Sigmoid colon (tissue), 4 donors: ENCODE measurements at regions not wholly inside any gene's neighbourhood (a gene's known extent, or its start where the extent isn't known, plus 50 kb on each side); places are given as distances from the start of the nearest gene placed in this dataset.

Experiments
- CTCF ChIP-seq, 4 experiments: fragments of 450-650 bp in 3 of 4; fragments of 200-600 bp in 1 of 4; IDR thresholded peaks; one replicate each; pipeline ENCODE4 v1.5.1; 2016 to 2019; ENCODE audit warnings: antibody characterized with exemption in 4 of 4, mild to moderate bottlenecking in 3 of 4, moderate library complexity in 2 of 4
- EP300 ChIP-seq, 4 donors: sonication (generic); formaldehyde crosslinking; IDR thresholded peaks; one replicate each; pipeline ENCODE4 v1.6.1; 2017; ENCODE audit warnings: antibody characterized with exemption in 4 of 4
- POLR2A ChIP-seq, 2 donors: fragments of 450-650 bp; IDR thresholded peaks; one replicate each; pipeline ENCODE4 v1.6.1; 2016; ENCODE audit warnings: antibody characterized with exemption in 2 of 2, mild to moderate bottlenecking in 2 of 2, moderate library complexity in 2 of 2
- POLR2AphosphoS5 ChIP-seq, 4 donors: sonication (generic); formaldehyde crosslinking; IDR thresholded peaks; one replicate each; pipeline ENCODE4 v1.6.1; 2017; ENCODE audit warnings: antibody characterized with exemption in 4 of 4

GRCh38 chr14:95465358-95465757, 51.1 kb downstream of the SYNE3 start:
- no peak for TF ChIP-seq POLR2A (IDR thresholded peaks at IDR 0.05)
- no peak for TF ChIP-seq CTCF (IDR thresholded peaks at IDR 0.05)
- no peak for TF ChIP-seq POLR2AphosphoS5 (IDR thresholded peaks at IDR 0.05)
- no peak for TF ChIP-seq EP300 (IDR thresholded peaks at IDR 0.05)
